OCI-LY7 (cell line): ENCODE measurements at regions not wholly inside any gene's neighbourhood (a gene's known extent, or its start where the extent isn't known, plus 50 kb on each side); places are given as distances from the start of the nearest gene placed in this dataset.

Experiments
- BruUV-seq: library from RNA; stranded (reverse); fragments of 400-500 nt; replicated peaks from 2 replicates; lab custom pipeline; 2021; lab: Mats Ljungman, UMichigan
- CTCF ChIA-PET: fragments of 300-600 bp; sonication (Branson Sonifier 250); formaldehyde crosslinking; loops from one replicate; lab custom pipeline; 2022; ENCODE audit warnings: antibody characterized with exemption; ENCODE audit not compliant: unreplicated experiment; lab: Charles Lee
- POLR2A ChIA-PET: fragments of 300-600 bp; sonication (Branson Sonifier 250); formaldehyde crosslinking; loops from one replicate; lab custom pipeline; 2022; ENCODE audit warnings: antibody characterized with exemption; lab: Charles Lee
- DNase-seq: peaks from one replicate; pipeline ENCODE4 v3.0.0-alpha.2; 2015; ENCODE audit warnings: low spot score
- H2AFZ ChIP-seq: fragments of 200-600 bp; sonication (generic), shearing (Covaris generic); 2 replicates; pipeline ENCODE4 v1.6.1; 2014; ENCODE audit warnings: mild to moderate bottlenecking, antibody characterized with exemption, low read length, moderate library complexity
- H3K27ac ChIP-seq: fragments of 200-600 bp; sonication (generic); 2 replicates; pipeline ENCODE4 v1.5.1; 2014; ENCODE audit warnings: mixed run types, low read depth, mild to moderate bottlenecking, moderate library complexity, low read length, inconsistent platforms; ENCODE audit not compliant: poor library complexity, severe bottlenecking
- H3K36me3 ChIP-seq: fragments of 200-600 bp; sonication (generic); 2 replicates; pipeline ENCODE4 v1.6.1; 2014; ENCODE audit warnings: mild to moderate bottlenecking, antibody characterized with exemption, low read length, moderate library complexity, mixed read lengths; ENCODE audit not compliant: insufficient read depth
- H3K4me1 ChIP-seq: fragments of 200-600 bp; sonication (generic); 2 replicates; pipeline ENCODE4 v1.5.1; 2014; ENCODE audit warnings: mild to moderate bottlenecking, low read length; ENCODE audit not compliant: insufficient read depth, poor library complexity, severe bottlenecking
- H3K4me2 ChIP-seq: fragments of 200-600 bp; sonication (generic); 2 replicates; pipeline ENCODE4 v1.6.1; 2014; ENCODE audit warnings: mild to moderate bottlenecking, low read length
- H3K4me3 ChIP-seq: fragments of 200-600 bp; sonication (generic); 2 replicates; pipeline ENCODE4 v1.5.1; 2014; ENCODE audit warnings: mild to moderate bottlenecking, low read depth, low read length; ENCODE audit not compliant: poor library complexity, severe bottlenecking
- H3K79me2 ChIP-seq: fragments of 200-600 bp; sonication (generic); 2 replicates; pipeline ENCODE4 v1.6.1; 2016; ENCODE audit warnings: low read depth, mild to moderate bottlenecking, low read length, moderate library complexity, mixed read lengths; ENCODE audit not compliant: insufficient read depth
- H3K9me2 ChIP-seq: fragments of 200-600 bp; sonication (generic); 2 replicates; pipeline ENCODE4 v1.6.1; 2016; ENCODE audit warnings: mild to moderate bottlenecking, low read length, mixed read lengths; ENCODE audit not compliant: insufficient read depth
- H3K9me3 ChIP-seq: fragments of 200-600 bp; sonication (generic); 2 replicates; pipeline ENCODE4 v1.6.1; 2014; ENCODE audit warnings: mild to moderate bottlenecking, mixed run types, low read length, mixed read lengths
- H4K20me1 ChIP-seq: fragments of 200-600 bp; sonication (generic); 2 replicates; pipeline ENCODE4 v1.6.1; 2014; ENCODE audit warnings: mild to moderate bottlenecking, antibody characterized with exemption, low read length, moderate library complexity, mixed read lengths; ENCODE audit not compliant: insufficient read depth
- EZH2phosphoT487 ChIP-seq: fragments of 200-600 bp; sonication (generic); IDR thresholded peaks from 2 replicates; pipeline ENCODE4 v1.6.1; 2018; ENCODE audit warnings: low read depth, borderline replicate concordance, mild to moderate bottlenecking, mixed run types, antibody characterized with exemption, low read length, moderate library complexity, mixed read lengths
- intact Hi-C: fragments of 100-400 bp; cut with micrococcal nuclease; formaldehyde crosslinking; loops from one replicate; pipeline ENCODE4 v1.10.0; 2022; ENCODE audit not compliant: unreplicated experiment
- TF ChIP-seq, protein P1 (sequence below): fragments of 200-600 bp; sonication (generic); conservative IDR thresholded peaks from 2 replicates; pipeline ENCODE4 v1.5.1; 2014; ENCODE audit warnings: mild to moderate bottlenecking, antibody characterized with exemption, low read length, moderate library complexity, mixed read lengths

DNA sequence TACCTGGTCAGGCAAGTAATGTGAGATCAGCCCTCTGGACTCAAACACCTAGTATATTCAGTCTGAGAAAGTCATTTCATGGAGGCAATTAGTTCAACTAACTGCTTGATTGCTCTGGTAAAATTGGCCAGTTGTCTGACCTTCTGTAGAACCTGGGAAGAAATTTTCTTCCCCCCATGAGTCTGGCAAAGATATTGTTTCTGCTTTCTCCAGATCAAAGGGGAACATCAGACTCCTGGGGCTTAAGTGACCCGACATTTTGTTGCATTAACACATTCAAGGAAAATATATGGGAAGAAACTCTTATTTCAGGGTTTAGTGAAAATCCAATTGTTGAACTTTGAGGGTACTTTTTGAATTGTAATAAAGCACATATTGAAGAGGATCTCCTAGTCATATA lies 375.1 kb downstream of the SUCLG1 start:
- Histone ChIP-seq H3K36me3 (no peaks in the 10 kb centered on the region), H3K9me3 (no peaks in the 10 kb centered on the region), H3K4me2 (no peak overlapping the region), H3K27ac (no peak overlapping the region), H2AFZ (no peak overlapping the region), H3K9me2 (no peaks in the 10 kb centered on the region), H3K79me2 (no peaks in the 10 kb centered on the region), H3K4me3 (no peak overlapping the region), H4K20me1 (no peaks in the 10 kb centered on the region), H3K4me1 (no peaks in the 10 kb centered on the region)
- TF ChIP-seq EZH2phosphoT487, result no peak
- TF ChIP-seq, protein P1, sequence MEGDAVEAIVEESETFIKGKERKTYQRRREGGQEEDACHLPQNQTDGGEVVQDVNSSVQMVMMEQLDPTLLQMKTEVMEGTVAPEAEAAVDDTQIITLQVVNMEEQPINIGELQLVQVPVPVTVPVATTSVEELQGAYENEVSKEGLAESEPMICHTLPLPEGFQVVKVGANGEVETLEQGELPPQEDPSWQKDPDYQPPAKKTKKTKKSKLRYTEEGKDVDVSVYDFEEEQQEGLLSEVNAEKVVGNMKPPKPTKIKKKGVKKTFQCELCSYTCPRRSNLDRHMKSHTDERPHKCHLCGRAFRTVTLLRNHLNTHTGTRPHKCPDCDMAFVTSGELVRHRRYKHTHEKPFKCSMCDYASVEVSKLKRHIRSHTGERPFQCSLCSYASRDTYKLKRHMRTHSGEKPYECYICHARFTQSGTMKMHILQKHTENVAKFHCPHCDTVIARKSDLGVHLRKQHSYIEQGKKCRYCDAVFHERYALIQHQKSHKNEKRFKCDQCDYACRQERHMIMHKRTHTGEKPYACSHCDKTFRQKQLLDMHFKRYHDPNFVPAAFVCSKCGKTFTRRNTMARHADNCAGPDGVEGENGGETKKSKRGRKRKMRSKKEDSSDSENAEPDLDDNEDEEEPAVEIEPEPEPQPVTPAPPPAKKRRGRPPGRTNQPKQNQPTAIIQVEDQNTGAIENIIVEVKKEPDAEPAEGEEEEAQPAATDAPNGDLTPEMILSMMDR, result no peak
- no TSS peak for BruUV-seq
- no peak for DNase-seq
- ChIA-PET CTCF (no interaction called here), POLR2A (interaction anchor here (1.0 kb wide), 1 partner anchor 11 kb away, joined by 8 read pairs; no protein-coding TSS in a partner anchor)
- intact Hi-C loops, result no loop called here

DNA sequence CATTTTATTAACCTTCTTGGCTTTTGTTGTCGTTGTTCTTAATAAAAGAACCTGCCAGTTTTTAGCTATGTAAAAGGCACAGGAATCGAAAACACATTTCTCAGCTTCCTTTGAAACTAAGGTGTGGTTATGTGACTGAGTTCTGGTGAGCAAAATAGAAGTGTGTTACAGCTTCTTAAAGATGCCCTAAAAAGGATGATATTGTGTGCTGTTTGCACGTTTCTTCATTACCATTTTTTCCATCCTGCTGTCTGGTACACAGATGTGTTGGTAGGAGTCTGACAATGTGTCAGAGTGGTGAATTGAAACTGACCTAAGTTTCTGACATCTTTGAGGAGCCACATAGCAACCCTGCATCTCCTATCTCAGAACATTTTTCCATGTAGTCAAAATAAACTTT lies 380.6 kb downstream of the SUCLG1 start:
- intact Hi-C loops, result no loop called here
- no peaks in the 10 kb centered on the region for H3K36me3 ChIP-seq
- H2AFZ ChIP-seq, result no peak overlapping the region
- H3K4me2 ChIP-seq, result no peak overlapping the region
- H3K9me2 ChIP-seq, result no peaks in the 10 kb centered on the region
- no peaks in the 10 kb centered on the region for H3K4me1 ChIP-seq
- H3K27ac ChIP-seq, result no peak overlapping the region
- H3K79me2 ChIP-seq, result no peaks in the 10 kb centered on the region
- no TSS peak for BruUV-seq
- no peak for TF ChIP-seq EZH2phosphoT487
- TF ChIP-seq, protein P1, result no peak
- CTCF ChIA-PET, result no interaction called here
- H3K9me3 ChIP-seq, result no peaks in the 10 kb centered on the region
- H4K20me1 ChIP-seq, result no peaks in the 10 kb centered on the region
- DNase-seq, result no peak
- POLR2A ChIA-PET, result no interaction called here
- no peak overlapping the region for H3K4me3 ChIP-seq

DNA sequence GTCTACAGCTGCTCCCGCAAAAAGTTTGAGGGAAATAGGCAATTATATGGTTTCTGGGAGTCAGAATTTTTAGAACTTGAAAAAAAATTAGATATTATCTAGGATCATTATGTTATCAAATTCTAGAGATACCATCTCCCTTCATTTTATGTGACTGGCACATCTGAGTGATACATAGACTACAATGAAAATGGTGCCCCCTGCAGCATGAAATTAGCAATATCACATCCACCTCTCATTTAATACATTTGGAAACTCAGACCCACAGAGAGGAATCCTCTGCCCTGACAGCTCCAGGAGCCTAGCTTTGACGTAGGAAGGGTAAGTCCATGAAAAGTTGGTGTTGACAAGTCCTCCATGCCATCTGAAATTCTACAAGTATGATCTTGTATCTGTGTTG lies 381.6 kb downstream of the SUCLG1 start:
- no peaks in the 10 kb centered on the region for H3K36me3 ChIP-seq
- TF ChIP-seq, protein P1, result peak; percentile 80
- no peak for TF ChIP-seq EZH2phosphoT487
- H3K4me1 ChIP-seq, result no peaks in the 10 kb centered on the region
- ChIA-PET POLR2A (no interaction called here), CTCF (no interaction called here)
- H3K79me2 ChIP-seq, result no peaks in the 10 kb centered on the region
- H3K9me2 ChIP-seq, result no peaks in the 10 kb centered on the region
- H2AFZ ChIP-seq, result no peak overlapping the region
- intact Hi-C loops, result no loop called here
- H3K4me3 ChIP-seq, result no peak overlapping the region
- no TSS peak for BruUV-seq
- no peak overlapping the region for H3K4me2 ChIP-seq
- peak; percentile 22 for DNase-seq
- H3K9me3 ChIP-seq, result no peaks in the 10 kb centered on the region
- no peaks in the 10 kb centered on the region for H4K20me1 ChIP-seq
- H3K27ac ChIP-seq, result no peak overlapping the region
